Smooth muscle cell (in vitro differentiated cells): ENCODE measurements at regions not wholly inside any gene's neighbourhood (a gene's known extent, or its start where the extent isn't known, plus 50 kb on each side); places are given as distances from the start of the nearest gene placed in this dataset.
A peak's percentile ranks its signal among the peaks of the same experiment; 100 is the strongest.

Source experiments
- DNase-seq: peaks from one replicate; lab custom pipeline; 2025; ENCODE audit not compliant: unreplicated experiment; lab: John Stamatoyannopoulos, UW
- H2AFZ ChIP-seq: fragments of 200-600 bp; sonication (generic); 2 replicates; pipeline ENCODE4 v1.6.0; 2016; ENCODE audit warnings: antibody characterized with exemption, low read depth, mild to moderate bottlenecking
- H3F3A ChIP-seq: fragments of 200-600 bp; sonication (generic); 2 replicates; pipeline ENCODE4 v1.6.0; 2017; ENCODE audit warnings: antibody characterized with exemption, low read depth
- H3K27ac ChIP-seq: fragments of 200-600 bp; sonication (generic); 2 replicates; pipeline ENCODE4 v1.5.1; 2016; ENCODE audit warnings: low read depth, mild to moderate bottlenecking
- H3K27me3 ChIP-seq: fragments of 200-600 bp; sonication (generic); 2 replicates; pipeline ENCODE4 v1.6.1; 2016; ENCODE audit warnings: low read depth, mild to moderate bottlenecking
- H3K36me3 ChIP-seq: fragments of 200-600 bp; sonication (generic); 2 replicates; pipeline ENCODE4 v1.5.1; 2016; ENCODE audit warnings: low read depth
- H3K4me1 ChIP-seq: fragments of 200-600 bp; sonication (generic); 2 replicates; pipeline ENCODE4 v1.5.1; 2016; ENCODE audit warnings: low read depth
- H3K4me2 ChIP-seq: fragments of 200-600 bp; sonication (generic); 2 replicates; pipeline ENCODE4 v1.6.0; 2016; ENCODE audit warnings: mild to moderate bottlenecking
- H3K4me3 ChIP-seq: fragments of 200-600 bp; sonication (generic); 2 replicates; pipeline ENCODE4 v1.5.1; 2016; ENCODE audit warnings: mild to moderate bottlenecking
- H3K79me2 ChIP-seq: fragments of 200-600 bp; sonication (generic); 2 replicates; pipeline ENCODE4 v1.6.0; 2016; ENCODE audit warnings: low read depth, mild to moderate bottlenecking
- H3K9ac ChIP-seq: fragments of 200-600 bp; sonication (generic); 2 replicates; pipeline ENCODE4 v1.6.0; 2016; ENCODE audit warnings: low read depth
- H3K9me3 ChIP-seq: fragments of 200-600 bp; sonication (generic); replicated peaks from 2 replicates; pipeline ENCODE4 v1.5.1; 2016; ENCODE audit warnings: low read depth
- H4K20me1 ChIP-seq: fragments of 200-600 bp; sonication (generic); 2 replicates; pipeline ENCODE4 v1.6.0; 2016; ENCODE audit warnings: low read depth
- CTCF ChIP-seq: fragments of 200-600 bp; sonication (generic); IDR thresholded peaks from 2 replicates; pipeline ENCODE4 v1.5.1; 2017; ENCODE audit warnings: borderline replicate concordance, mild to moderate bottlenecking, antibody characterized with exemption; ENCODE audit not compliant: insufficient read depth, poor library complexity, severe bottlenecking
- WGBS: methylation state at CpG from one replicate; pipeline ENCODE4 v1.1.7; 2016; ENCODE audit warnings: low lambda C conversion rate; 5-methylcytosine and 5-hydroxymethylcytosine counted together

- Histone ChIP-seq H2AFZ (peak overlapping the region; percentile 64), H3K79me2 (no peaks in the 10 kb centered on the region), H3K9ac (peak overlapping the region; percentile 17), H3F3A (peaks cover 15% of the 10 kb centered on the region), H3K9me3 (no peaks in the 10 kb centered on the region), H3K27ac (peak overlapping the region; percentile 73), H3K4me3 (no peak overlapping the region), H3K4me1 (peaks cover 21% of the 10 kb centered on the region), H3K4me2 (peak overlapping the region; percentile 79), H3K27me3 (no peaks in the 10 kb centered on the region), H4K20me1 (no peaks in the 10 kb centered on the region), H3K36me3 (no peaks in the 10 kb centered on the region)
- no peak for TF ChIP-seq CTCF
- no peak for DNase-seq
- 55% methylated on average over 7 of the region's 7 CpGs for WGBS
Observed at GRCh38 chr3:27591312-27592210, 107.4 kb upstream of the SLC4A7 start.

GRCh38 chr3:27590437-27591298, 106.5 kb upstream of the SLC4A7 start:
- DNase-seq, result no peak
- H3K27me3 ChIP-seq, result no peaks in the 10 kb centered on the region
- H3K27ac ChIP-seq, result peak overlapping the region; percentile 73
- H3K36me3 ChIP-seq, result no peaks in the 10 kb centered on the region
- no peaks in the 10 kb centered on the region for H3K79me2 ChIP-seq
- peak overlapping the region; percentile 17 for H3K9ac ChIP-seq
- H3K4me2 ChIP-seq, result peak overlapping the region; percentile 79
- TF ChIP-seq CTCF, result no peak
- H4K20me1 ChIP-seq, result no peaks in the 10 kb centered on the region
- peaks cover 15% of the 10 kb centered on the region for H3F3A ChIP-seq
- 41% methylated on average over 5 of the region's 5 CpGs for WGBS
- H3K4me1 ChIP-seq, result peaks cover 21% of the 10 kb centered on the region
- peak overlapping the region; percentile 64 for H2AFZ ChIP-seq
- no peaks in the 10 kb centered on the region for H3K9me3 ChIP-seq
- no peak overlapping the region for H3K4me3 ChIP-seq

- Histone ChIP-seq H3F3A (peaks cover 15% of the 10 kb centered on the region), H3K79me2 (no peaks in the 10 kb centered on the region), H4K20me1 (no peaks in the 10 kb centered on the region), H3K4me2 (peak overlapping the region; percentile 79), H2AFZ (peak overlapping the region; percentile 64), H3K9ac (no peak overlapping the region), H3K4me1 (peaks cover 21% of the 10 kb centered on the region), H3K27ac (peak overlapping the region; percentile 73), H3K4me3 (no peak overlapping the region), H3K36me3 (no peaks in the 10 kb centered on the region), H3K9me3 (no peaks in the 10 kb centered on the region), H3K27me3 (no peaks in the 10 kb centered on the region)
- WGBS, result 31% methylated on average over 1 of the region's 1 CpG
- no peak for DNase-seq
- TF ChIP-seq CTCF, result no peak
Observed at GRCh38 chr3:27589795-27590194, 105.6 kb upstream of the SLC4A7 start.
